ENCODE measurements at regions not wholly inside any gene's neighbourhood (a gene's known extent, or its start where the extent isn't known, plus 50 kb on each side); places are given as distances from the start of the nearest gene placed in this dataset.
"Not testable (repeated sequence)": the region's sequence is repeated elsewhere in the genome, so short reads cannot be mapped to it uniquely, and the experiment has no call there.

DNA sequence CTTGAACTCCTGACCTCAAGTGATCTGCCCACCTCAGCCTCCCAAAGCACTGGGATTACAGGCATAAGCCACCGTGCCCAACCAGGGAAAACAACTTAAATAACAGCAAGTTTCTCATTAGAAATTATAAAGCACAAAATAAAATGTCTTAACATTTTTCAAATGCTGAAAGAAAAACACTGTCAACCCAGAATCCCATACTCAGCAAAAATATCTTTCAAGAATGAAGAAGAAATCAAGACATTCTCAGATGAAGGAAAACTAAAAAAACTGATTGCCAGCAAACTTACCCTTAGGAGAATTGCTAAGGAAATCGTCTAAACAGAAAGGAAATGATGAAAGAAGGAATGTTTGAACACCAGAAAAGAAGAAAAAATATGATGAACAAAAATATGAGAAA is 191.1 kb upstream of the NR5A2 start:
- no peak for DNase-seq

DNA sequence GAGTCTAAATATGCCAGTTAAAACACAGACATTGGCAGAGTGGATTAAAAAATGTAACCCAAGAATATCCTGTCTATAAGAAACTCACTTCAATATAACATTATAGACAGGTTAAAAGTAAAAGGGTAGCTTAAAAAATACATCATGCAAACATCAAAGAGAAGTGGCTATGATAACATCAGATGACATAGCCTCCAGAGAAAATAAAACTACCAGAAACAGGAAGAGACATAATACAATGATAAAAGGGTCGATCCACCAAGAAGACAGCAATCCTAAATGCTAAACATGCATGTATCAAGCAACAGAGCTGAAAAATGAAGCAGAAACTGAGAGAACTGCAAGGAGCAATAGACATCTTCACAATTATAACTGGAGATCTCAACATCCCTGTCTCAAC is 190.2 kb upstream of the NR5A2 start:
- no peak for DNase-seq

DNA sequence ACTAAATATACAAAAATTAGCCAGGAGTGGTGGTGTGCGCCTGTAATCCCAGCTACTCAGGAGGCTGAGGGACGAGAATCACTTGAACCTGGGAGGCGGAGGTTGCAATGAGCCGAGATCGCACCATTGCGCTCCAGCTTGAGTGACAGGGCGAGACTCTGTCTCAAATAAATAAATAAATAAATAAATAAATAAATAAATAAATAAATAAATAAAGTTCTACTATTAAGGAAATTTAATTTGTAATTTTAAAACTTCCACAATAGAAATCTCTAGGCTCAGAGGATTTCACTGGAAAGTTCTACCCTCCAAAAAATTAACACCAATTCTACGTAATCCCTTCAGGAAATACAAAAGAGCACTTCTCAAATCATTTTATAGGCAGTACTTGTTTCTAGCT is 187.9 kb upstream of the NR5A2 start:
- DNase-seq = not testable (repeated sequence)

DNA sequence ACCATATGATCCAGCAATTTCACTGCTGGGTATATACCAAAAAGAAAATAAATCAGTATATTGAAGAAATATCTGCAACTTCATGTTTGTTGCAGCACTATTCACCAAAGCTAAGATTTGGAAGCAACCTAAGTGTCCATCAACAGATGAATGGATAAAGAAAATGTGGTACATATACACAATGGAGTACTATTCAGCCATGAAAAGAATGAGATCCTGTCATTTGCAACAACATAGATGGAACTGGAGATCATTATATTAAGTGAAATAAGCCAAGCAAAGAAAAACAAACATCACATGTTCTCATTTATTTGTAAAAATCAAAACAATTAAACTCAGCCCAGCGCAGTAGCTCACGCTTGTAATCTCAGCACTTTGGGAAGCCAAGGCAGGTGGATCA is 184.4 kb upstream of the NR5A2 start:
- not testable (repeated sequence) for DNase-seq

DNA sequence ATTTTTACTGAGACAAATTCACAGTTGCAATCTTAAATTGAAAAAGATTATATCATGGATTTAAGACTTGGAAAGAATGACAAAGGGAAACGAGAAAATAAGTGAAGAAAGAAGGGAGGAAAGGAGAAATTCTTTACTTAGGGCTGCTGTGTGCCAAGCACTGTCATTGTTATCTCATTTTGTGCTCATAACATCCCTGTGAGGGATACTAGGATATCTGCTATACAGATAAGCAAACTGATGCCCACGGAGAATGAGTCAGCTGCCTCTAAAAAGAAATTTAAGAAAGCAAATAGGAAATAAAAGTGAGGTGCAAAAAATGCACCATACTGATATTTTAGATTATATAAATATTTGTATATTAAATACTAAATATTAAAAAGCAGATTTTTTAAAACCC is 183.6 kb upstream of the NR5A2 start:
- no peak for DNase-seq

DNA sequence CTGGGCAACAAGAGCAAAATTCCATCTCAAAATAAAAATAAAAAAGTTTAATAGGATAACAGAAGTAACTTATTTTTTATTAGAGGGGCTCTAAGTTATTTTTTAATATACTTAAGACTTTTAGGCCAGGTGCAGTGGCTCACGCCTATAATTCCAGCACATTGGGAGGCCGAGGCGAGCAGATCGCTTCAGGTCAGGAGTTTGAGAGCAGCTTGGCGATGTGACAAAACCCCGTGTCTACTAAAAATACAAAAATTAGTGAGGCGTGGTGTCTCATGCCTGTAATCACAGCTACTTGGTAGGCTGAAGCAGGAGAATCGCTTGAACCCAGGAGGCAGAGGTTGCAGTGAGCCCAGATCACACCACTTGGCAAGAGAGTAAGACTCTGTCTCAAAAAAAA is 180.5 kb upstream of the NR5A2 start:
- DNase-seq = no peak

DNA sequence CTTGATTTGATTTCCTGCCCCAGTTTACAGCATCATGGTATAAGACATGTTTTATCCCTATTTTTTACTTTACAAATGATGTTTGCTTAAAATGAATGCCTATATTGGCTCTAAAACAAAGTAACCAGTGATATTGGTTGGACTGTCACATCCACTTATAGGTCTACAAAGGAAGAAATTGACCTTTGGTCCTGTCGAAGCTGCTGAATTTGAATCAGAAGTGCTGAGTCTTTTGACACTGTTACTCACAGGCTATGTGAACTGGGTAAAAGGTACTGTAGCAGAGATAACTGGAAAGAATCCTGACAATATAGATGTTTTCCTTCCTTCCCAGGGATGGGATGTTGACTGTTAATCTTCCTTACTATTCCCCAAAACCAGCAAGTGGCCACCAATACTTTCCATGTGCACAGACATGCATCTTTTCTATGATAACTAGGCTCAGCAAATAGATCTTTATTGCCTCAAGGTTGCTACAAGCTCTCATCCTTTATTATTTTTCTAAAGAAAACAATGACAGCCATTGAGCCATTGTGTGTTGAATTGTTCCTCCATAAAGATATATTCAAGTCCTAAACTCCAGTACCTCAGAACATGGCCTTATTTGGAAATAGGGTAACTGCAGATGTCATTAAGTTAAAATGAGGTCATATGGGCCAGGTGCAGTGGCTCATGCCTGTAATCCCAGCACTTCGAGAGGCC is 175.9 kb upstream of the NR5A2 start:
- no peak for DNase-seq

DNA sequence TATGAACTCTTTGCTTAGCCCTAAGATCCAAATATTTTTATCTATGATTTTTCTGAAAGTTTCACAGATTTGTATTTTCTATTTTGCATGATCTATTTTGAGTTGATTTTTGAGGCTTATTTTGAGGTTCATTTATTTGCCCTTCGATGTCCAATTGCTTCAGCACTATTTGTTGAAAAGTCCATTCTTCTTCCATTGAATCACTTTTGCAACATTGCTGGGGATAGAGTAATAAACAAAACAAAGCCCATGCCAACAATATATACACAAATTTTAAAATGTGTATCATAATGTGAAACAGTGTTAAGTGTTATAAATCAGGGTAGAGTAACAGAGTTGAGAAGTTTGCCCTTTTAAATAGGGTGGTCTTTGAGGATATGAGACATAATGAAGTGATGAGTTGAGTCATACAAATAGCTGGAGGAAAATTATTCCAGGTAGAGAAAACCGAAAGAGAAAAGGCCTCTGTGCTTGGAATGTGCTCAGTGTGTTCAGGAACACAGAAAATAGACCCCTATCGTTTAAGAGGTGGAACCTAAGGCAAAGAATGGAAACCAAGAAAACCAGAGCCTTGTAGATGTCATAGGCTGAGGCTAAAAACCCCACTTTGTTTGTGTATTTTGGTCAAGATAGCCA is 172.7 kb upstream of the NR5A2 start:
- no peak for DNase-seq

DNA sequence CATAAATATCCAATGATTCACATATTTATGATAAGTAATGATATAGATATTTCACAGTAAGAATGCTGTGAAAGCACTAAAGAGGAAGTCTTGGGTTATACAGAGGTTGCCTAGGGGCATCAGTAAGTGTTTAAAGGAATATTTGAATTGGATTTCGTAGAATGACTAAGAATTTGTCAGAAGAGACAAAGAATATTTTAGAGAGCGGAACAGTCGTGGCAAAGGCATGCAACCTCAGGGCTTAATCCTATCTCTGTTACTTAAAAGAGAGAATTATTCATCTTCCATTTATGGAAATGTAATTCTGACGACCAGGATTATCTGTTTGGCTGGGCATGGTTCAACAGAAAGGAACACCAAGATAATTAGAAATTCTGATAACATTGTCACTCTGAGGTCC is 171.9 kb upstream of the NR5A2 start:
- DNase-seq = no peak

DNA sequence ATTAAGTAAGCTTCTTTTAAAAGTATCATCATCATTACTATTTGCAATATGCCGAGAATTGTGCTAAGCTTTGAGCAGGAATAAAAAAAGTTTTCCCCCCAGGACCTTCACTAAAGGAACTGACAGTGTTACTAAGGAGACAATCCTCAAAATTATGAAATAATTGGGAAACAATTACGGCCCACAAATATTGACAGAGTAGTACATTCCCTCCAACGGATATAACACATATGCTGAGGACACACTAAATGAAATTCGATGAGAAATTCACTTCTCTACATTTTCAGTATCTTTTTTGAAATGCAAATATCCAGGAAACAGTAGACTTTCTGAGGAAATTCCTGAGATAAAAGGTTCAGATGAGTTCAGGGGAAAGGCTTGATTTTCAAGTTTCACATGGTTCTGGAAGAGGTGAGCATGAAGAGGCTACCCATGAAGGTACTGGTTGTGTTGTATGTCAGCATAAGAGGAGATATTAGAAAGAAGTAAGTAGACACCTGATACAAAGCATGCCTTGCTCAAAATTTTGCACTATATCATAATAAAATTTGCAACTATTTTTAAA is 171.2 kb upstream of the NR5A2 start:
- DNase-seq = no peak

DNA sequence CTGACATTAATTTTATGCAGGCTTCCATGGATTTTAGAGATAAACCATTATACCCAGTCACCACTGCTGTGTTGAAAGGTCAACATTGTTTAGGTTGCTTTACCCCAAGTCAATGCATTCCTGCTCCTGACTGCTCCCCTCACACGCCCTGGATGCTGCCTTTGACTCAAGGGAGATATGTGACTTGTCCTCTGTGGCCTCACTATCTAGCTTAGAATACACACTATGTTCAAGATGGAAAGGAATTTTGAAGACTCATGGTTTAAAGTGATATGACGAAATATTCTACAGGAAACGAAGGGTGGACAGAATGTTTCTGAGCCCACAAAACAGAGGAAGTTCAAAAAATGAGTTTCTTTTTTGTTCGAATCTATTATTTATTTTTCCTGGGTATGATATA is 170.4 kb upstream of the NR5A2 start:
- DNase-seq = no peak

DNA sequence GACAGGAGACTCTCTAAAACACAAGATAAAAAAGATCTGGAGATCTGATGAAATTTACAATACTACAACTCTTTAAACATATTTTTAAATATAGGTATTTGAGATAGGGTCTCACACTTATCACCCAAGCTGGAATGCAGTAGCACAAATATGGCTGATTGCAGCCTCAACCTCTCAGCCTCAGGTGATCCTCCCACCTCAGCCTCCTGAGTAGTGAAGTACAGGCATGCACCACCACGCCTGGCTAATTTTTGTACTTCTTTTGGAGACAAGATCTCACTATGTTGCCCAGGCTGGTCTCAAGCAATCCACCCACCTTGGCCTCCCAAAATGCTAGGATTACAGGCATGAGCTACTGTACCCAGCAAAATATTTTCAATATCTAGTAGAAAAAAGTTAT is 170.0 kb upstream of the NR5A2 start:
- DNase-seq = no peak

DNA sequence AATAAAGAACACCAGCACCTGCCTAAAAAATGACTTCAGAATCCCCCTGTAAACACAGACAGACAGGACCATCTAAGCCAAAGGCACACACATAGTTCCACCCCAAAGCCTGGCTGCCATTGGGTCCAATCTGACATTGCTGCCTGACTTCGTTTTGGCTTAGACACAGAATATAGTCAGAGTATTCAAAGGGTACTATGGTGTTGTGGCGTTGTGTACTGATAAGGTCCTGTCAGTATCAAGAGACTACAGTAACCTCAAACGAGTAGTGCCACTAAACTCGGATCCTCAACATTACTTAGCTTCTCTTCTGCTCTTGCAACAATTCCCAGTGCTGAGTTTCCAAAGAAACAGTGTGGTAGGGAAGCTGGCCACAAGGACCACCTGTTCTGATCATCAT is 169.3 kb upstream of the NR5A2 start:
- DNase-seq = no peak

DNA sequence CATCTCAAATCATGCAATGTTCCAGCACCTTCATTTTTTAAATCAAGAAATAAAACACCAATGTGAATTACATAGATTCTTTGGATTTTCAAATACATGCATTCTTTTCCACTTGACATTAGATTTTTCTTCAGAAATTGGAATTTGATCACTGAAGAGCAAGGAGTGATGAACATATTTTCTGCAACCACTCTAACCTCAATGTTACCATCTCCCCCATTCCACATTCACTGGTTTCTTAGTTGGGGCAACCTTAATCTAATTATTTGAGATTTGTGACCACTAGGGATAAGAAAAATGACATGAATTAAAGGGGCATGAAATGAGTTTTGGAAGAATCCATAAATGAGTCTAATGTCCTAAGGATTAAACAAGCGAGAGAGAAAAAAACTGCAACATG is 168.7 kb upstream of the NR5A2 start:
- no peak for DNase-seq

DNA sequence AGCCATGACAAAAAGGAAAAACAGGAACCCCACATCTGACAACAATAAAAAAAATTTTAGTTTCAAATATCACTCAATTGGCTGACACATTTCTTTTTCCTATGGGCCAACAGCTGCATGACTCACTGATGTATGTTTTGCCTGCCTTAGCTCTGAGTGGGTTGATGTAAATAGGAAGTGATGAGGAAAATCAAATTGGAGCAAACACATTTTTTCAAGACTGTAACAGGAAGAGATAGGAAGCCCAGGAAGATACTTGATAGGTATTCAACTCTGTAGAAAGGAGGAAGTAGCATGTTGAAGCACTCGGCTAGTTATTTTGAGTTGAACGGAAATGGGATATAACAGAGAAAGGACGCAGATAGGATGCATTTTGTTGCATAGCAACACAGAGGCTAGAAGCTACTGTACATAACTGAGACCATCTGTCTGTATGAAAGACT is 168.0 kb upstream of the NR5A2 start:
- peak; percentile 31 for DNase-seq

DNA sequence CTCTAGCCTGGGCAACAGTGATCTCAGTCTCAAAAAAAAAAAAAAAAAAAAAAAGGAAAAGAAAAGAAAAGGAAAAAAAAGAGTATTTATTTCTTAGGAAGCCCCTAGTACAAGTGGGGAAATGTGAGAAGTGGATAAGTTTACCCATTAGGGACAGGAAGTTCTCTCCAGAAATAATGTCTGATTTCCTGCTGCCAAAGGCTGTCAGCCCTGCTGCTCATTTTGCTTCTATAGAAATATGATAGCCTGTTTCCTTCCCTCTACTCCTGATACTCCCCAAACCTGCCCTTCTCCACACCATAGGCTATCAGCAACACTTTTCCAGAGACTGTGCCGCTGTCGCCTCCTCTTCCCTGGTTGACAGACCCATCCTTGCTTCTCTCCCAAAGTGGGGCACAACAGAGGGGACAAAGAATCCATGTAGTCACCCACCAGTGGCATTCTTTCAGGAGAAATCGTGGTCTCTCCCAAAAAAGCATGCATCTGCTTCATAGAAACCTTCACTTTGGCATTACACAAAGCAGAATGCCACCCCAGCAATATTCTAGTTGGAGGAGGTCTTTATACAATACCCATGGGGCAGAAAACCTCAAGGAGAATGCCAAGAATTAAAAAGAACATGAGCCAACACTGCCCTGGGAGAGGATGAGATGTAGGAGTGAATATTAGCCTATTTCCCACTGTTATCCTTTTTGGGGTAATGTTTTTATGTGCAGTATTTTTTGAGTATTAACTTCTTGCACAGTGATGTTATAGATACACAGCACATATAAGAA is 166.3 kb upstream of the NR5A2 start:
- no peak for DNase-seq

DNA sequence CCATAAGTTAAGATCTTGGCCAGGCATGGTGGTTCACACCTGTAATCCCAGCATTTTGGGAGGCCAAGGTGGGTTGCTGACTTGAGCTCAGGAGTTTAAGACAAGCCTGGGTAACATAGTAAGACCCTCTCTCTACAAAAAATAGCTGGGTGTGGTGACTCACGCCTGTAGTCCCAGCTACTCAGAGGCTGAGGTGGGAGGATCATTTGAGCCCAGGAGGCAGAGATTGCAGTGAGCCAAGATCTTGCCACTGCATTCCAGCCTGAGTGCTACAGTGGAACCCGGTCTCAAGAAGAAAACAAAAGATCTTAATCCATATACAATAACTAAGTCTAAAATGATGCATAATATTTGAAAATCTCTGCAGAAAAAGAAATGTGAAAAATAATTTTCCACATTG is 165.5 kb upstream of the NR5A2 start:
- no peak for DNase-seq

DNA sequence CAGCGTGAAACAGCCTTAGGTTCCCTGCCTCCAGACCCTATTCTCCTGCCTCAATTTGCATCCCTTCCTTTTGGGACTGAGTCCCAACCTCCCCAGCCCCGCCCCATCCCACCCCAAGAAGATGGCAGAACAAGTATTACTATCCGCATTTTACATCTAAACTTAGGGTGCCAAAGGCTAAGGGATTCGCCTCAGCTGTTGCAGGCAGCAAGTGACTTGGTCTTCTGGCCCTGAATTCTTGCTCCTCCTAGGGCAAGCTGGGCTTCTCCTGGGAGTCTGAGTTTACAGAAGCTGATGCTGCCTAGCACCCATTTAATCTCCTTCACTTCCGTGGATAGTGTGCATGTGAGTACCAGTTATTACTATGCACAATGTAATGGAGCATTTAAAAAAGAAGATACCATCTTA is 161.3 kb upstream of the NR5A2 start:
- DNase-seq = no peak

DNA sequence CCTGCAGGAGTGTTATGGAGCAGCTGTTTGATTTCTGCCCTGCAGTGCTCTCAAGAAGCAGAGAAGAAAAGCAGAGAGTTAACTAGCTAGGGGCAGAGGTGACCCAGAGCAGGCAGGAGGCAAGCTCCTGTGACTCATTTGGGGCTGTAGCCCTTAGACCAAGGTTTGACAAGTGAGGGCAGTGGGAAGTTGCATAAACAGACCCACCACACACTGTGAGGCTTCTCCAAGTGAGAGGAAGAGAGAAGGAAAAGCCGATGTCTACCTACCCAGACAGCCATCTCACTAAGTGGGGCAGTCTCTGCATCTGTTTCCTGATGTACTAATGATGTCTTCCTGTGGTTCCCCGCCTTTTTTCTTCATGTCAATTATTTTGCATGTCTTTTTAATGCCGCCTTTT is 159.9 kb upstream of the NR5A2 start:
- DNase-seq = no peak

DNA sequence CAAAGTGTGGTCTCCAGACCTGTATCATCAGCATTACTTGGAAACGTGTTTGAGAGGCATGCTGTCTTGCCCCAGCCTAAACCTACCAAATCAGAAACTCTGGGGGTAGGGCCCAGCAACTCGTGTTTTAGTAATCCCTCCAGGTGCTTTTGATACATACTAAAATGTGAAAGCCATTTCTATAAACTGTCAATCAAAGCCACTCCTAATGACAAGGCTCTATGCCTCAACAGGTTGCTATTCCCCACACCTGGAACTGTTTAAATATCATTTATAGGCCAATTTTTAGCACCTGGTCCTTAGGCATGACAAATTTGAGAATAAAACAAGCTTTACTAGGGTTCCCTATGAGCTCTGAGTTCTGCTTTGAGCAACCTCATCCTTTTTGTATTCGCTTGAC is 158.7 kb upstream of the NR5A2 start:
- DNase-seq = no peak

DNA sequence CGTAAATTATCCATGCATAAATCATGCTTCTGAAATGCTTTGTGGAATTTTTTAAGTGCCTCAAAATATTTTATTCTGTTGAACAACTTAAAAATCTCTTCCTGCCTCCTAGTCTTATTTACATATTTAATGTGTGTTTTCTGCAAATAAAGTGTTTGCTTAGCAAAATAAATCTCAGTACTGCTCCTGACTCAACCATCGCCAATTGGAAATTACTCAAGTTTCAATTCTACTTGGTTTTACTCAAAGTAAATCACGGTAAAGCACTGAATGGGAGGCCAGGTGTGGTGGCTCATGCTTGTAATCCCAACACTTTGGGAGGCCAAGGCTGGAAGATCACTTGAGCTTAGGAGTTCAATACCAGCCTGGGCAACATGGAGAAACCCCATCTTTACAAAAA is 152.2 kb upstream of the NR5A2 start:
- DNase-seq = no peak

DNA sequence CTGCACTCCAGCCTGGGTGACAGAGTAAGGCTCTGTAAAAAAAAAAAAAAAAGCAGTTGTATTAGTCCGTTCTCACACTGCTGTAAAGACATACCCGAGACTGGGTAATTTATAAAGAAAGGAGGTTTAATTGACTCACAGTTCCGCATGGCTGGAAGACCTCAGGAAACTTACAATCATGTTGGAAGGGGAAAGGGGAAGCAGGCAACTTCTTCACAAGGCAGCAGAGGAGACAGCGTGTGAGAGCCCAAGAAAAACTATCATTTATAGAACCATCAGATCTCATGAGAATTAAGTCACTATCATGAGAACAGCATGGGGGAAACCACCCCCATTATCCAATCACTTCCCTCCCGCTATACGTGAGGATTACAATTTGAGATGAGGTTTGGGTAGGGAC is 151.7 kb upstream of the NR5A2 start:
- DNase-seq = no peak

DNA sequence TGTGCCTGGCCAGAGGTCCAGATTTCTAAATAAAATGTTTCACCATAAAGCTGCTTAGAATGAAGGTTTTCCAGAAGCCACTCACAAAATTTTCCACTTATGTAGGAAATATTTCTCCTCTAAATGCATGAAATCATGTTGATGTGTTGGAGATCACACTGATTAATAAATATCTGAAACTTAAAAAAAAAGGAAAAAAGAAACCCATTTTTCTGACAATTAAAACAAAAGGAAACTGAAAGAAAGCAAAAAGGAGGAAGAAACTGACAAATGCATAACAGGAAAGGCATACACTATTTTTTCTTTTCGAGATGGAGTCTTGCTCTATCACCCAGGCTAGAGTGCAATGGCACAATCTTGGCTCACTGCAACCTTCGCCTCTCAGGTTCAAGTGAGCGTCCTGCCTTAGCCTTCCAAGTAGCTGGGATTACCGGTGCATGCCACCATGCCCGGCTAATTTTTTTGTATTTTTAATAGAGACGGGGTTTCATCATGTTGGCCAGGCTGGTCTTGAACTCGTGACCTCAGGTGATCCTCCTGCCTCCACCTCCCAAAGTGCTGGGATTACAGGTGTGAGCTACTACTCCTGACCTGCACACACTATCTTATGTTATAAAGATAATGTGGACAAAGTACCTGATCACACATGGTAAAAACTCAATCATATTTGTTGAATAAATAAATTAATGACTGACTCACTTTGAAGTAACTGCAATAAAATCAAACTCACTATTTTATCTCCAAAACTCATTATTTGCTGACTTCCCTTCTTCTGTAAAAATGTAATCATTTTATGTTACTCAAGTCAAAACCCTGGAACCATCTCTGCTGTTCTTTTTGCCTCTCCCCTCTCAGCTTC is 149.8 kb upstream of the NR5A2 start:
- no peak for DNase-seq
